Fibroblast of skin of right biceps (primary cell): ENCODE measurements at regions not wholly inside any gene's neighbourhood (a gene's known extent, or its start where the extent isn't known, plus 50 kb on each side); places are given as distances from the start of the nearest gene placed in this dataset.
"Not testable (repeated sequence)": the region's sequence is repeated elsewhere in the genome, so short reads cannot be mapped to it uniquely, and the experiment has no call there.

Experiments
- DNase-seq: peaks from one replicate; pipeline ENCODE4 v3.0.0-alpha.2; 2013

DNA sequence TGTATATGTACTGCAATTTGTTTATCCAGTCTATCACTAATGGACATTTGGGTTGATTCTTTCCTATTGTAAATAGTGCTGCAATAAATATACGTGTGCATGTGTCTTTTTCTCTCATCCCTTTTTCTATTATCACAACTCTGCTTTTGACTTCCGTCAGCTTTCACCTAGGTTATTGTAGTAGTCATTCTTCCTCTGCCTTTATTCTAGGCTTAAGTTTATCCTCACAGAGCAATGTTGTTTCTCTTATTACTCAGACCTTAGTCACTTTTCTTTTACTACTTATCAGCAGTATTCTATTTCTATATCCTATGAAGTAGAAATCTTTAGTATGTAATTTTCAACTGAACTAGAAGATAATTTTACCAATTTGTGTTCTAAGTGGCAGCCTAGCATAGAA is 175.3 kb upstream of the SEMA3E start:
- peak; percentile 12 for DNase-seq

DNA sequence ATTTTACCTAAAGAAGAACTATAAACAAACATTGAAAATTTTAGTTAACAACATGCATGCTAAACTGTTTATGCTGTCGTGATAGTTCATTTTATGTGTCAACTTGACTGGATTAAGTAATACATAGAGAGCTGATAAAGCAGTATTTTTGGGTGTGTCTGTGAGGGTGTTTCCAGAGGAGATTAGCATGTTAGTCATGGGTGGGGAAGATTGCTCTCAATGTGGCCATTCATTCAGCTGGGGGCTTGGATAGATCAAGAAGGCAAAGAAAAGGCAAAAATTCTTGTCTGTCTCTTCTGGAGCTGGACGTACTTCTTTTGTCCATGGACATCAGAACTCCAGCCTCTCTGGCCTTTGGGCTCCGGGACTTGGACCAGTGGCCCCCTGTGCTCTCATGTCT is 172.9 kb upstream of the SEMA3E start:
- no peak for DNase-seq

DNA sequence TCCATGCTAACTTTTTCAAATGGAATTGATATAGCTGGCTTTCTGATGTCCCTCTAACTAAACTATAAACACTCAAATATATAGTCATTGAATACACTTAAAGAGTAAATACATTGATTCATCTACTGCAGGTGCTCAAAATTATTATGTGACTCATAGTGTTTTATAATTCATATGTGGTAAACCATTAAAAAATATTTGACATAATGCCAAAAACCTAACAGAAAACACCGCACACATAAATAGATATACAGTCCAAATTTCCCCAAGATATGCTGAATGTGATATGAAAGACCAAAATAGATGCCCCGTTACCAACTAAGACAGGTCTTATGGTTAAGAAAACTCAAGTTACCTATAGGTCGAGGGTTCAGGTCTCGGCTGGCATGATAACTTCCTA is 171.7 kb upstream of the SEMA3E start:
- no peak for DNase-seq

DNA sequence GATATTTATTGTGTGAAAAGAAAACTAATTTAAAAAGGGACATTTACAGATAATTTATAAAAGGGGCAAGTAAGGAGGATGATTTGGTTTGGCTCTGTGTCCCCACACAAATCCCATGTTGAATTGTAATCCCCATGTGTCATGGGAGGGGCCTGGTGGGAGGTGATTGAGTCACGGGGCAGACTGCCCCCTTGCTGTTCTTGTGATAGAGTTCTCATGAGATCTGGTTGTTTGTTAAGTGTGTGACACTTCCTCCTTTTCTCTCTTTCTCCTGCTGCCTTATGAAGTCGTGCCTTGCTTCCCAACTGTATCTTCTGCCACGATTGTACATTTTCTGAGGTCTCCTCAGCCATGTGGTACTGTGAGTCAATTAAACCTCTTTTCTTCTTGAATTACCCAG is 171.0 kb upstream of the SEMA3E start:
- DNase-seq = no peak

DNA sequence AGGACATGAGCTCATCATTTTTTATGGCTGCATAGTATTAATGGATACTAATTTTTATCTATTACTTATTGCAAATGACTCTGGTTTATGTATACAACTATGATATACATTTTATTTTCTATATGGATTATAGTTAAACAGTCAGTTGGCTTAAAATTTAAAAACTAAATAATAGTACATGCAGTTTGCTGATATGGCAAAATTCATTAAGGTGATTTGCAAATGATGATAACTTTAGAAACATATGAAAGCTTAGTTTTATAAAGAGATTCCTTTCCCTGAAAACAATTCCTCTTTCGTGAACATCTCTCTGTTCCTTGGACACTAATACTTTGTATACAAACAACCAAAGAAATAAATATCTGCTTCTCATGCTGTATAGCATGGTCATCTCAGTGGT is 165.5 kb upstream of the SEMA3E start:
- no peak for DNase-seq

DNA sequence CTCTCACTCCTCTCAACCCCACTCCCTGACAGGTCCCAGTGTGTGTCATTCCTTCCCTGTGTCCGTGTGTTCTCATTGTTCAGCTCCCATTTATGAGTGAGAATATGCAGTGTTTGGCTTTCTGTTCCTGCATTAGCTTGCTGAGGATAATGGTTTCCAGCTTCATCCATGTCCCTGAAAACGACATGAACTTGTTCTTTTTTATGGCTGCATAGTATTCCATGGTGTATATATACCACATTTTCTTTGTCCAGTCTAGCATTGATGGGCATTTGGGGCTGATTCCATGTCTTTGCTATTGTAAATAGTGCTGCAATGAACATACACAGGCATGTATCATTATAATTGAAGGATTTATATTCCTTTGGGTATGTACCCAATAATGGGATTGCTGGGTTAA is 163.6 kb upstream of the SEMA3E start:
- DNase-seq = not testable (repeated sequence)

DNA sequence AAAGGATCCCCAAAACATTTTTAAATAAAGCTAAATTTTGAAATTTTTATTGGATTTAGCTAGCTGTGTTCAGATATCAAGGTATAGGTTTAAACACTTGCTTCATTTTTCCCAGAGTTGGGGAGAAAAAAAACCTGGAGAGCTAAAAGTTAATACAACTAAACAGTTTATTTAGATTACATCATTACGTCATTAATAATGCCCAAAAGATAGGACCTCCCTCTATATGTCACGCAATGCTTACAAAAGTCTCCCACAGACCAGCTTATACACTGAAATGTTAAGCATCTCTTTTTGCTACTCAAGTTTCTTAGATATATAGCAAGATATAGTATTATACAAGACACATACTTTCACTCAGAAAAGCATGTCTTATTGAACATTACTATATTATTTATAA is 160.0 kb upstream of the SEMA3E start:
- DNase-seq = no peak

DNA sequence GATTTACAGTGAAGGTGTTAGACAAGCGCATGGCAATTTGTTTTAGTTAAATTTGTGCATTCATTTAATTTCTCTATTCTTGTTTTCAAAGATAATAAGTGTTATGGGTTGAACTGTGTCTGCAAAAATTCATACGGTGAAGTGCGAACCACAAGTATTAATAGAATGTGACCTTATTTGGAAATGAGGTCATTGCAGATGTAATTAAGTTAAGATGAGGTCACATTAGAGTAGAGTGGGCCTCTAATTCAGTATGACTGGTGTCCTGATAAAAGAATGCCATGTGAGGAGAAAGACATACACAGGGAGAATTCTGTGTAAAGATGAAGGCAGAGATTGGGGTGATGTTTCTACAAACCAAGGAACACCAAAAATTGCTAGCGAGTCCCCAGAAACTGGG is 158.8 kb upstream of the SEMA3E start:
- peak; percentile 6 for DNase-seq

DNA sequence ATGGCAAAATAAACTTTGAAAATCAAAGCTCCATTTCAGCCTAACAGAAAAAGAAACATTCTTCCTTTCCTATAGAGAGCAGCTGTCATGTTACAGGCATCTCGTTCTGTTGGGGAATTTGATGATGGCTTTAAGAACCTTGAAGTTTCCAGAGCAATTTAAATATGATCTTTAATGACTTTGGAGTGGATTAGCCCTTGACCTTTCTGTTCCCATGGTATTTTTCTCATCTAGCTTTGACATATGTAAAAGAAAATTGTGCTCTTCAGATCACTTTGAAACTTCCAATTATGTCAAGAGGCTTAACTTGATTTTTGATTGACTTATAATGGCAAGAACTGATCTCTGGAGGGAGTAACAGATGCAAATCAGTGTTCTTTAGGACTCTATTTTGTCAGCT is 157.6 kb upstream of the SEMA3E start:
- no peak for DNase-seq

DNA sequence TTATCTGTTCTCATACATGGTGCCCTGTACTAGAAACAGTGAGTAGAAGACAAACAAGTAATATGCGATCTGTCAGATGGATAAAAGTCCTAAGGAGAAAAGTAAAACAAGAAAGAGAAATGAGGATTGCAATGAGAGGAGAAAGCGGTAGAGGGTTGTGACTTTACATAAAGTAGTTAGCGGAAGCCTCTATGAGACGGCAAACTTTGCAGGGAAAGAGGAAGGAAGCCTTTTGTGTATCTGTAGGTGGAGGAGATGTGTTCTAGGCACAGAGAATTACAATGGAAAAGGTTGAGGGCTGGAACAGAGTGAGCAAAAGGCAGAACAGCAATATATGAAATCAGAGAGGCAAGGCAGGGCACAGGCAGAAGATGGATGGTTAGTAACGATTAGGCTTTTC is 150.4 kb upstream of the SEMA3E start:
- no peak for DNase-seq

DNA sequence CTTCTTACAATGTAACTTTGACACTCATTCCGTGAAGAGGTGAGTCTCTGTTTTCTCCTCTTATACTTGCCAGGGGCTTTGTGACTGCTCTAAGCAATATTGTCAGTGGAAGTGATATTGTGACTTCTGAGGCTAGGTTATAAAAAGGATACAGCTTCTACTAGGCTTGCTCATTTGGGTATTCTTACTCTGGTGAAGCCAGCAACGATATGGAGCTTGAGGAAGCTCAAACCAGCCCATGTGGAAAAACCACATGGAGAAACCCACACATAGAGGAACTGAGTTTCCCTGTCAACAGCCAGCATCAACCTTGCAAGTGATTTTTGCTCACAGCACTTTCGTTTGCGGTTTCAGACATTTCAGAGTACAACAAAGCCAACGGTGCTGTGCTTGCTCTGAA is 149.6 kb upstream of the SEMA3E start:
- no peak for DNase-seq

DNA sequence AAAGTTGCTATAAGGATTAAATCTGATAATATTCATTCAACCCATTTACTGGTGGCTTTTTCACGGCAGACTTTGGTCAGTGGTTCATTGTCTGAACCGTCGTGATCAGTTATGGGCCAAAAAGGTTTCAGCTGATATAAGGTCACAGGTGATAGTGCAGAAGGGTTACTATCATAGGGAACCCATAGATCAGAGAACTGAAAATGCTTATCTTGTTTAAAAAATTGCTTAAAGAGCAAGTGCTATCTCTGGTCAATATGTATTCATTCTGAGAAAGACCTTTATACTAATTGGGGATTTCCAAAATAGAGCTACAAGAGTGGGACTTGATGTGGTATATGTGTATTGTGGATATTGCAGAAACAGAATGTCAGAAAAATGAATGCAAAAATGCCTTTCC is 147.8 kb upstream of the SEMA3E start:
- DNase-seq = no peak

DNA sequence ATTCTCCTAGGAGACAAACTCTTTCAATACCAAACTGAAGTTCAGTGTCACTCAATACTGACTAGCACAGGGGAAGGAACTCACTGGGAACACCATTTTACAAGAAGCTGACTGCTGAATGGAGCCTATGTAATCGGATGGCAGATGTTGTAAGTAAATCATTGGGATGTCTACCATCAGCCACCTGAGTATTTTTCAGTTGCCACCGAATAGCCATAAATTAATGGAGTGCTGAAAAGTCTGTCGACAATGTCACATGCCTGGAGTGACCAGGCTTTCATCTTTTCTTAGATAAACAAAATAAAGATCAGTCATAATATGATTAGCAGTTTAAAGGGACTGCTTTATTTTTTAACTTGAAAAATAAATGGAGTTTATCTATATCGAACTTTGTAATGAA is 145.9 kb upstream of the SEMA3E start:
- no peak for DNase-seq

DNA sequence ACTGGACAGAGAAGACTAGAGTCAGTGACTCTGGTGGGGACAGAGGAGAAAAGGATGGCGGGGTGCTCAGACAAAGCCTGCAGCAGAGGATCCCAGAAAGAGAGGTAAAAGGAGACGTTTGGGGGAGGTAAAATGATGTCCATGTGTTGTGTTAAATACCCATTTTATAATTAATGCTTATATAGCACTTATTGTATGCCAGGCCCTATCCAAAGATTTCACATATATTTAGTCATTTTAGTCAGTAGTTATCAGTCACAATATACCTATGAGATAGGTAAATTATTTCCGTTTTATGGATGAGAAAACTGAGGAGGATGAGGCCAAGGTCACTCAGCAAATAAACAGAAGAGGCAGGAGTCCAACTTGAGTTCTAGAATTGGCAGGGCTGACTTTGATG is 144.6 kb upstream of the SEMA3E start:
- DNase-seq = no peak

DNA sequence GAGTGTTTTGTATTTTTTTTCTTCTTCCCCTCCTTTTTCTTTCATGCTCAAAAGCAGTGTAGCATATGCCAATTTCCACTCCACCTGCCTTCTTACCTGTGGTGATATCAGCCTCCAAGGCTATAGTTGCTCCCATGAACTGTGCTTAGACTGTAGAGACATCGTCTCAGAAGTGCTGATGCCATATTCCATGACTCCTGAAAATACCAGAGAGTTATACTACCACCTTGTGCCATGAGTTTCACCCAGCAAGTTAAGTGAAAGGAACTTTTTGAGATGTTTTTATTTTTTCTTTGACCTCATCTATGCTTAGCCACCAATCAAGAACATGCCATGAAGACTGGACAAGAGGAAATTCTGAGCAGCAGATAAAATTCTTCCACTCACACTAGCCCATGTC is 142.8 kb upstream of the SEMA3E start:
- DNase-seq = no peak

DNA sequence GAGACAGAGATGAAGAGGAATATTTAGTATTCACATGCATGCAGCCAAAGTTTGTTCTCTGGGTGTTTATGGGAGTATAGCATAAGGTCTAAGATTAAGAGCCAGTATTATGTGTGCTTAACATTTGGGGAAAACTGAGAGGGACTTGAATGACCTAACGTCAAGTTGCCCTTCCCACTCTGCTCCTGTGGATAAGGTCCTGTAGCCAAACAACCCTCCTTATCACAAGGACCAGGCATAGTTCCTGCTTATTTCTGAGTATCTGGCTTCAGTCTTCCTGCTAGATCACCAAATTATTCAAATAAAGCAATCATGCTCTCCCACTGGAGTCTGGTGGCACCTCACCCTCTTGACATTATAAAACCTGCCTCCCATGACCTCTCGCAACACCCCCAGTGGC is 137.9 kb upstream of the SEMA3E start:
- no peak for DNase-seq

DNA sequence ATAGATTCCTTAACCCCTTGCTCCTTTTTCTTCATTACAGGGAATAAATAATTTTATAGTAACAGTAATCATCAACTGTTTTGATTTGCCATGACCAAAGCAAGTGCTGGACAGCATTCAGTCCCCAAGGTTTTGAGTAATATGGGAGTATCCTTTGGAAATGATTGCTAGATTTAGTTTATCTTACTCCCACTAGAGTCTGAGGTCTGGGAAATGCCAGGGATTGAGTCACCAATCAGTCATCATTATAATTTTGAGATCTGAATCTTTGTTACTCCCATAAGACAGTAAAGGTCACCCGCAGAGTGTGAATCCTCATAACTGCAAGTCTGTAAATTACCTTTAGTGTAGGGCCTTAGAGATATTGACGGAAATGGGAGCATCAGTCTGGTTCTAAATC is 133.7 kb upstream of the SEMA3E start:
- peak; percentile 38 for DNase-seq

DNA sequence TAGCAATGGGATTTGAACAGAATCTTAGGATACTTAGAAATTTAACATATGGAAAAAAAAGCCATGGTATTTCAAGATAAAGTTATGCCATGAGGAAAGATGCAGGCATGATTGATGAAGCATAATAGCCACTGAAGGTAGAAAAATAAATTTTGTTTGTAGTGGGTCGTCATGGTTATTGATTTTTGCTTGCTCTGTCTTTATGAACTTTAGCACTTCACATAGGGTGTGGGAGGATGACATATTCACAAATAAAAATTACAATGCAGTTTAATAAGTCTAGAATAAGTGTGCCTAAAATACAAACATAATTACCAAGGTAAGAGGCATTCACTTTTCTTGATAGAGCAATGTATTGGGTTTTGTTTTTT is 129.1 kb upstream of the SEMA3E start:
- DNase-seq = no peak

DNA sequence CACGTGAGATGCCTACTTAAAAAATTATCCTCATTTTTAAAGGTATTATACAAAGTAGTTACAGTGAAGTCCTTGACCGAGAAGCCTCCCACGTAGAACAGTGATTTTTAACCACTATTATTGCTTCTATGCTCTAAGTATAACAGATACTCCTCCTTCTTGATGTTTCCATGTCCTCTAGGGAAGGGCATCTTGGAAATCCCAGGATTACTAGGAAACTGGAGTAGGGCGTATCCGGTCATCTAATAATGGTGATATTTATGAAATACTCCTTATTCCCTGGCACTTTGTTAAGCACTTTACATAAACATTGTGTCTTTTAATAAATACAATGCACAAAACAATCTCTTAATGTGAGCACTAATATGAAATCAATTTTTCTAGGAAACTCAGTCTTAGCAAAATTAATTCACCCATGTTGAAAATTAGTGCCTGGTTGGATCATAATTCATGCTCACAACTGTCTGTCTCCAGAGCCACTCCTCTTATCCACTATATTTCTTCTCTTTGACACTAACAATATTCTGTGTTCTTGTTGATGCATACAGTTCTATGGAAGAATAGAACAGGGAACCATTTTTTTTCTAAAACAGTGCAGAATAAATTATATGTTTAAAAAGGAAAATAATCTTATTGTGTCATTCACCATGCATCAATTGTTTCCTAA is 128.6 kb upstream of the SEMA3E start:
- DNase-seq = no peak

DNA sequence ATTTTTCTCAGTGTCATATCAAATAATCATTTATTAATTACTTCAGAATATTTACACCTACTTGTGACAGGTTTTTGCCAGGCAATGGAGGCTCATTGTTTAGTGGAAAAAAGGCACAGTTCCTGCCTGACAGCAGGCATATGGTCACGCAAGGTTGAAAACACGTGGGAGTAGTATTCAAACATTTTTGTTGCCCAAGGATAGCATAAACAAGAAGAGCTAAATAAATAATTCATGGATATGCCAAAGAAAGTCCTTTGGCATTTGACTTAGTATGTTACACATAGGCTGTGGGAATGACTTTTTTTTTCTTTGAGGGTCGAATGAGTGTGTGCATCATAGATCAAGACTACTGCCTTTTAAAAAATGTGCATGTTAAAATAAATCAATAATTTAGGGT is 120.5 kb upstream of the SEMA3E start:
- DNase-seq = no peak

DNA sequence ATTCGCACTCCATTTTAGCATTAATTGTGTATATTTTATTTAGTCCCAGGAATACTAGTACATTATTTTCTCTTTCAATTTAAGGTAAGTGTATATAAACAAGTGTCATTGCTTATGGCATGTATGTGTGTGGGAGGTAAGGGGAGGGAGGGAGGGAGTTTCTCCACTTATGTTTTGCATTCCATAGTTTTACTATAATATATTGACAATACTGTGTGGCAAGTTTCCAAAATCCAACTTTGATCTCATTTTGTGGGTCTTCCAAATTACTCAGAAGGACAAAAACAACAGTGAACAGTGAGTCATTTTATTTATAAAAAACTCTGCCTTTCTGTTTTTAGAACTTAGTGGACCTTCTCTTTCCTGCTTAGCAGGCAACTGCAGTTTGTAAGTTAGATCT is 102.3 kb upstream of the SEMA3E start:
- peak; percentile 27 for DNase-seq

DNA sequence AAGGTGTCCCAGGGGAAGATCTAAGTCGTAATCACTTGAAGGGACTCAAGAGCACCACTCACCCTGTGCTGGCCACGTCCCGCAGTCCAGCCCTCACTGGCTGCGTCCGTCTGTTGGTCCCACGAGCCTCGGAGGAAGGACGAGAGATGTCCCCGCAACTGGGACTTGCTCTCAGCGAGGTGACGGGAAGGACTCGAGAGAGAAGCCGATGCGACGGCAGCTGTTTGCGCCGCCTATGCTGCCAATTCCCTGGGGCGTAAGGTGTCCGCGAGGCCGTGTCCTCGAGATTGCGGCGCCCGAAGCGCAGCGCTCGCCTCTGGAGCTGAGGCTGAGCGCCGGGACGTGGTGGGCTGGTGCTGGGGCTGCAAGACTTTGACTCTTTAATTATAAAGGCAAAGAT is 100.6 kb upstream of the SEMA3E start:
- DNase-seq = no peak

DNA sequence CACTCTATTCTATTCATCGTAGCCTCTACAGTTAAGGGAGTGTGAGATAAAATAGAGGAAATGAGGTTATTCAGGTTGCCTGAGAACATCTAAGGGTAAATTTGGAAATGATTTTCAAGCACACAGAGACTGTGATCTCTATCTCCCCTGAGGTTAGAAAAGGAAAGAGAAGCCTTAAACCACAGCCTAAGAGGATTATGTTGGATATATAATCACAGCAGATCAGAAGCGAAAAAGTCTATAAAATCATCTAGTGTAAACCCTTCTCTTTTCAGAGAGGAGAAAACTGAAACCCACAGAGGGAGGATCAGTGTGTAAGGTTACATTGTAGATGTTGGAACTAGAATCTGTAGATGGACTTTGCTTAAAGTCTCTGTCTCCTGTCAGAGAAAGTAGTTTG is 90.6 kb upstream of the SEMA3E start:
- DNase-seq = no peak

DNA sequence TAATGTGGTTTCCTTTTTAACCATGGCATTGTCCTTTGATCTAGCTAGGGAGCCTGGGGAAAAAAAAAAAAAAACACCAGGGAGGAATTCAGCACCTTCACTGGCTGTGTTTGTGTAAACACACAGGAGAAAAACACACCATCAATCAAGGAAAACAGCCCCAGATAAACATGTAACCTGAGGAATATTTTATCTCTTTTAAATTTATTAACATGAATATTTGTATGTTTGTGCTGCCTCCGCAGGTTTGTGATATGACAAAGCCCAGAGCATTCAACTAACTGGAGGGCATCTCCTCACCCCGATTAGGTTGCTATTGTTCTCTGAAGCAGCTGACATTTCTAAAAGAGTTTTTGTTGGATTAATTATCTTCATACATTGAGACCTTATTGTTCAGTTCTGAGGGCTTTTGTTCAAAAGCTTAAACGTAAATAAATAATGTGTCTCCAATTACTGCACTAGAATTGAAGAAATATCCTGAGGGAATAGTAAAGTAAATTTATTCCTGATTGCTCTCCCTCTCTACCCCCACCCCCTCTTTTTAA is 89.4 kb upstream of the SEMA3E start:
- DNase-seq = no peak

DNA sequence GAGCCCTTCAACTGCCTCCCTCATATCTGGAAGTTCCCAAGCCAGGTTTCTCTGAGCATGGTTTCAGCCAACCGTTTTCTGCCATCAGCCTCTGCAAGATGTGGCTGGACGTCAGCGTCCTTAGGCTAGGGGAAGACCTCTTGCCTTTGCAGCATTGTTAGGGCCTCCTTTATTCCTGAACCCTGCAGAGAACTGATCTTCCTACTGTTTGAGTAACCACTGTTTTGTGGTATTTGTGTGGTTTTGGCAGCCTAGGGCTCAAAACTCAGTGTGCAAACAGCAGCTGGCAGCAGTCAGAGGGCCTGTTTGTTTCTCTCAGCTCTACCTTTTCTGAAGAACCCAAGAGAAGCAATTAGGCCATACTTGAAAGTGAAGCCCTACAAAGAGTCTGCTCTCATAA is 83.4 kb upstream of the SEMA3E start:
- DNase-seq = no peak

DNA sequence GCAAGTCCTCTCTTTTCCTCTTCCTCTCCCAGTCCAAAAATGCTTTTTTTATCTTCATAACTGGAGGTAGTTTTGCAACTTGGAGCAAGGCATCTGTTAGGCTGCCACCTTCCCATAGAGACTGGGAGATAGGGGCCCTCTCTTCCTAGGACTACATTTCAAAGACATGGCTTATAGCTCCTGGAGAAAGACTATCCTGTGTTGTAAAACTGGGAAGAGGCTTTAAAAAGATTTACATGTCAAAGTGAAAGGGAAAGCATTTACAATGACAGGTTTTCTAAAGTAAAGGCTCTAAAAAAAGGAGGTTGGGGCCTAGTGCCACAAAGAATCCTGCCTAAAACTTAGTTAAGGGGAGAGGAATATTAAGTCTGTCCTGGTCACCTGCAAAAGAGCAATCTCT is 82.2 kb upstream of the SEMA3E start:
- no peak for DNase-seq
